MCF 10A (cell line): ENCODE measurements at regions not wholly inside any gene's neighbourhood (a gene's known extent, or its start where the extent isn't known, plus 50 kb on each side); places are given as distances from the start of the nearest gene placed in this dataset.
A peak's percentile ranks its signal among the peaks of the same experiment; 100 is the strongest.

Experiments
- BruUV-seq: library from RNA; stranded (reverse); fragments of 400-500 nt; replicated peaks from 2 replicates; lab custom pipeline; 2021; lab: Mats Ljungman, UMichigan
- CTCF ChIA-PET: fragments of 300-600 bp; sonication (Branson Sonifier 250); formaldehyde crosslinking; extraction: SDS; loops from one replicate; lab custom pipeline; 2021; ENCODE audit warnings: antibody characterized with exemption, inconsistent platforms; lab: Yijun Ruan, JAX
- POLR2A ChIA-PET: fragments of 300-600, 350-650 bp; sonication (Branson Sonifier 250); formaldehyde crosslinking; extraction: SDS; loops from one replicate; lab custom pipeline; 2020; ENCODE audit warnings: antibody characterized with exemption, inconsistent platforms; lab: Yijun Ruan, JAX
- DNase-seq: peaks from one replicate; pipeline ENCODE4 v3.0.0-alpha.2; 2018; ENCODE audit not compliant: unreplicated experiment
- H3K27ac Mint-ChIP-seq: one replicate; pipeline ENCODE4 v1.8.0; 2022; ENCODE audit warnings: mild to moderate bottlenecking, low read depth, mixed read lengths; ENCODE audit not compliant: unreplicated experiment
- H3K27me3 Mint-ChIP-seq: one replicate; pipeline ENCODE4 v1.8.0; 2022; ENCODE audit warnings: mixed read lengths; ENCODE audit not compliant: insufficient read depth, unreplicated experiment
- H3K36me3 Mint-ChIP-seq: one replicate; pipeline ENCODE4 v1.8.0; 2022; ENCODE audit warnings: mild to moderate bottlenecking, moderate library complexity, mixed read lengths; ENCODE audit not compliant: insufficient read depth, unreplicated experiment
- H3K4me1 Mint-ChIP-seq: one replicate; pipeline ENCODE4 v1.8.0; 2022; ENCODE audit warnings: mixed read lengths; ENCODE audit not compliant: insufficient read depth, unreplicated experiment
- H3K4me3 Mint-ChIP-seq: one replicate; pipeline ENCODE4 v1.8.0; 2022; ENCODE audit warnings: mild to moderate bottlenecking, moderate library complexity, mixed read lengths; ENCODE audit not compliant: unreplicated experiment
- H3K9me3 Mint-ChIP-seq: one replicate; pipeline ENCODE4 v1.8.0; 2022; ENCODE audit warnings: mixed read lengths; ENCODE audit not compliant: unreplicated experiment
- CTCF ChIP-seq: fragments of 200-600 bp; IDR thresholded peaks from one replicate; pipeline ENCODE4 v1.8.0; 2022; ENCODE audit warnings: antibody characterized with exemption, mild to moderate bottlenecking; ENCODE audit not compliant: unreplicated experiment
- intact Hi-C: fragments of 100-400 bp; cut with micrococcal nuclease; formaldehyde crosslinking; loops from 2 replicates; pipeline ENCODE4 v1.14.1; 2022

- ChIA-PET POLR2A (interaction anchor here (0.6 to 4.9 kb wide), 17 partner anchors 8 to 443 kb away, joined by 3 to 43 read pairs (median 7); partner anchors contain the start of genes TRIM27 and ZKSCAN8), CTCF (interaction anchor here (0.6 to 3.7 kb wide), 7 partner anchors 9 to 1067 kb away, joined by 3 to 19 read pairs (median 6); no protein-coding TSS in a partner anchor)
- peak overlapping the region; percentile 95 for H3K4me3 Mint-ChIP-seq
- H3K9me3 Mint-ChIP-seq: no peaks in the 10 kb centered on the region
- peak; percentile 54 for DNase-seq
- intact Hi-C loops: loop anchor here (2.0 to 5.0 kb wide), 3 partner anchors 72 to 683 kb away; no protein-coding TSS in a partner anchor
- no peak for TF ChIP-seq CTCF
- H3K27ac Mint-ChIP-seq: no peak overlapping the region
- no TSS peak for BruUV-seq
- no peaks in the 10 kb centered on the region for H3K27me3 Mint-ChIP-seq
- peaks cover 30% of the 10 kb centered on the region for H3K4me1 Mint-ChIP-seq
- peaks cover 14% of the 10 kb centered on the region for H3K36me3 Mint-ChIP-seq
Measured at GRCh38 chr6:28585335-28585734, 59.7 kb downstream of the GPX5 start.

GRCh38 chr6:28586324-28586723 lies 60.6 kb downstream of the GPX5 start:
- BruUV-seq: no TSS peak
- Mint-ChIP-seq H3K27ac (peak overlapping the region; percentile 92), H3K36me3 (peaks cover 14% of the 10 kb centered on the region), H3K4me3 (peak overlapping the region; percentile 95), H3K27me3 (no peaks in the 10 kb centered on the region), H3K4me1 (peaks cover 30% of the 10 kb centered on the region), H3K9me3 (no peaks in the 10 kb centered on the region)
- peak; percentile 11 for DNase-seq
- CTCF ChIA-PET: interaction anchor here (0.8 to 3.7 kb wide), 7 partner anchors 8 to 461 kb away, joined by 3 to 19 read pairs (median 4); no protein-coding TSS in a partner anchor
- intact Hi-C loops: loop anchor here (2.0 to 5.0 kb wide), 3 partner anchors 71 to 369 kb away; no protein-coding TSS in a partner anchor
- POLR2A ChIA-PET: interaction anchor here (0.6 to 4.9 kb wide), 36 partner anchors 9 to 1439 kb away, joined by 3 to 43 read pairs (median 5); partner anchors contain the start of genes TRIM27, ZKSCAN8, ZSCAN23 and ZSCAN26
- no peak for TF ChIP-seq CTCF

GRCh38 chr6:28586962-28587745 lies 61.5 kb downstream of the GPX5 start:
- TF ChIP-seq CTCF: no peak
- Mint-ChIP-seq H3K27ac (peak overlapping the region; percentile 92), H3K9me3 (no peaks in the 10 kb centered on the region), H3K27me3 (no peaks in the 10 kb centered on the region), H3K4me3 (peak overlapping the region; percentile 95), H3K4me1 (peaks cover 30% of the 10 kb centered on the region), H3K36me3 (peaks cover 14% of the 10 kb centered on the region)
- ChIA-PET CTCF (interaction anchor here (0.6 to 3.5 kb wide), 5 partner anchors 45 to 751 kb away, joined by 3 to 19 read pairs (median 3); no protein-coding TSS in a partner anchor), POLR2A (interaction anchor here (0.6 to 4.9 kb wide), 35 partner anchors 10 to 1440 kb away, joined by 3 to 43 read pairs (median 5); partner anchors contain the start of genes TRIM27, ZKSCAN8, ZSCAN23 and ZSCAN26)
- intact Hi-C loops: loop anchor here (2.0 to 5.0 kb wide), 3 partner anchors 70 to 370 kb away; no protein-coding TSS in a partner anchor
- TSS peak; percentile 37 for BruUV-seq
- DNase-seq: peak; percentile 79

GRCh38 chr6:28587746-28588075 lies 62.0 kb downstream of the GPX5 start:
- Mint-ChIP-seq H3K9me3 (no peaks in the 10 kb centered on the region), H3K27me3 (no peaks in the 10 kb centered on the region), H3K4me3 (peak overlapping the region; percentile 95), H3K27ac (peak overlapping the region; percentile 92), H3K36me3 (peaks cover 14% of the 10 kb centered on the region), H3K4me1 (peaks cover 30% of the 10 kb centered on the region)
- intact Hi-C loops: loop anchor here (1.0 to 5.0 kb wide), 4 partner anchors 20 to 370 kb away; no protein-coding TSS in a partner anchor
- BruUV-seq: no TSS peak
- peak; percentile 1 for DNase-seq
- no peak for TF ChIP-seq CTCF
- ChIA-PET POLR2A (interaction anchor here (1.0 to 4.9 kb wide), 7 partner anchors 10 to 249 kb away, joined by 3 to 43 read pairs (median 6); no protein-coding TSS in a partner anchor), CTCF (no interaction called here)
